ENCODE measurements at regions not wholly inside any gene's neighbourhood (a gene's known extent, or its start where the extent isn't known, plus 50 kb on each side); places are given as distances from the start of the nearest gene placed in this dataset.

GRCh38 chr2:150885774-150886386, 375.8 kb downstream of the RBM43 start:
- no peaks in the 10 kb centered on the region for H3K4me1 ChIP-seq
- WGBS, 3 donors: 58 to 81% (median 77%) methylated on average over 3 of the region's 3 CpGs
- no peaks in the 10 kb centered on the region for H3K27me3 ChIP-seq (ENCODE audit: insufficient read depth in 3 of 3, low read length in 2 of 3)
- no peak overlapping the region for H3K27ac ChIP-seq
- H3K9me3 ChIP-seq: no peaks in the 10 kb centered on the region
- no peak overlapping the region for H3K4me3 ChIP-seq
- no peak for TF ChIP-seq CTCF (IDR thresholded peaks at IDR 0.05)
- no peaks in the 10 kb centered on the region for H3K36me3 ChIP-seq (ENCODE audit: insufficient read depth in 1 of 2, low read depth in 1 of 2)
- intact Hi-C loops (cut with DNase I): no loop called here
- ATAC-seq: no peak
- DNase-seq: no peak

GRCh38 chr2:150885236-150885635, 376.4 kb downstream of the RBM43 start:
- no peak overlapping the region for H3K4me3 ChIP-seq
- 95 to 100% (median 96%) methylated on average over 1 of the region's 1 CpG for WGBS, 3 donors
- H3K36me3 ChIP-seq (ENCODE audit: insufficient read depth in 1 of 2, low read depth in 1 of 2): no peaks in the 10 kb centered on the region
- no peak for ATAC-seq
- intact Hi-C loops (cut with DNase I): no loop called here
- H3K27me3 ChIP-seq (ENCODE audit: insufficient read depth in 3 of 3, low read length in 2 of 3): no peaks in the 10 kb centered on the region
- TF ChIP-seq CTCF (IDR thresholded peaks at IDR 0.05): no peak
- H3K9me3 ChIP-seq: no peaks in the 10 kb centered on the region
- no peak overlapping the region for H3K27ac ChIP-seq
- H3K4me1 ChIP-seq: no peaks in the 10 kb centered on the region
- no peak for DNase-seq

GRCh38 chr2:150883613-150883895, 378.1 kb downstream of the RBM43 start:
- intact Hi-C loops (cut with DNase I): no loop called here
- H3K4me1 ChIP-seq: no peaks in the 10 kb centered on the region
- H3K9me3 ChIP-seq: no peaks in the 10 kb centered on the region
- H3K4me3 ChIP-seq: no peak overlapping the region
- no peaks in the 10 kb centered on the region for H3K27me3 ChIP-seq (ENCODE audit: insufficient read depth in 3 of 3, low read length in 2 of 3)
- H3K27ac ChIP-seq: no peak overlapping the region
- no peak for DNase-seq
- no peaks in the 10 kb centered on the region for H3K36me3 ChIP-seq (ENCODE audit: insufficient read depth in 1 of 2, low read depth in 1 of 2)
- ATAC-seq: no peak
- TF ChIP-seq CTCF (IDR thresholded peaks at IDR 0.05): no peak

- Histone ChIP-seq H3K9me3 (no peaks in the 10 kb centered on the region), H3K36me3 (ENCODE audit: insufficient read depth in 1 of 2, low read depth in 1 of 2) (no peaks in the 10 kb centered on the region), H3K4me3 (no peak overlapping the region), H3K27me3 (ENCODE audit: insufficient read depth in 3 of 3, low read length in 2 of 3) (no peaks in the 10 kb centered on the region), H3K4me1 (no peaks in the 10 kb centered on the region), H3K27ac (no peak overlapping the region)
- DNase-seq: no peak
- intact Hi-C loops (cut with DNase I): no loop called here
- 60 to 74% (median 63%) methylated on average over 7 of the region's 7 CpGs for WGBS, 3 donors
- no peak for TF ChIP-seq CTCF (IDR thresholded peaks at IDR 0.05)
- no peak for ATAC-seq
Measured at GRCh38 chr2:150882751-150883612, 378.7 kb downstream of the RBM43 start.

GRCh38 chr2:150880986-150881385, 380.7 kb downstream of the RBM43 start:
- DNase-seq (no peak), ATAC-seq (no peak)
- H3K27me3 ChIP-seq (ENCODE audit: insufficient read depth in 3 of 3, low read length in 2 of 3): no peaks in the 10 kb centered on the region
- H3K4me3 ChIP-seq: no peak overlapping the region
- WGBS, 3 donors: 40 to 46% (median 43%) methylated on average over 2 of the region's 2 CpGs
- intact Hi-C loops (cut with DNase I): no loop called here
- H3K27ac ChIP-seq: no peak overlapping the region
- TF ChIP-seq CTCF (IDR thresholded peaks at IDR 0.05): no peak
- H3K4me1 ChIP-seq: no peaks in the 10 kb centered on the region
- H3K36me3 ChIP-seq (ENCODE audit: insufficient read depth in 1 of 2, low read depth in 1 of 2): no peaks in the 10 kb centered on the region
- no peaks in the 10 kb centered on the region for H3K9me3 ChIP-seq
